HCT116 (cell line): ENCODE measurements at regions not wholly inside any gene's neighbourhood (a gene's known extent, or its start where the extent isn't known, plus 50 kb on each side); places are given as distances from the start of the nearest gene placed in this dataset.

Source experiments
- ATAC-seq: fragments of 200-7000 bp; cut with Tn5 transposase; 2 replicates; pipeline ENCODE4 v1.9.1; 2020; ENCODE audit warnings: mild to moderate bottlenecking, moderate library complexity
- BruUV-seq: library from RNA; stranded (reverse); fragments of 400-500 nt; replicated peaks from 2 replicates; lab custom pipeline; 2021; lab: Mats Ljungman, UMichigan
- CTCF ChIA-PET: fragments of 300-600 bp; sonication (Branson Sonifier 250); formaldehyde crosslinking; loops from one replicate; lab custom pipeline; 2021; ENCODE audit warnings: antibody characterized with exemption; lab: Charles Lee
- POLR2A ChIA-PET: fragments of 300-600, 350-600 bp; sonication (Branson Sonifier 250); formaldehyde crosslinking; loops from one replicate; lab custom pipeline; 2021; ENCODE audit warnings: antibody characterized with exemption; lab: Charles Lee
- RAD21 ChIA-PET, 2 experiments: fragments of 300-600 bp; sonication (Branson Sonifier 250); formaldehyde crosslinking; loops; one replicate each; lab custom pipeline; 2023; ENCODE audit warnings: low total read pairs in 2 of 2; ENCODE audit not compliant: uncharacterized antibody in 2 of 2, unreplicated experiment in 2 of 2, low non-redundant PET in 1 of 2; lab: Charles Lee
- DNase-seq: peaks from one replicate; pipeline ENCODE4 v3.0.0-alpha.2; 2010; ENCODE audit warnings: low read depth, low spot score
- H2AFZ ChIP-seq: fragments of 200-600 bp; shearing (Covaris generic), sonication (generic); 2 replicates; pipeline ENCODE4 v1.6.1; 2017; ENCODE audit warnings: low read depth, mixed run types, mixed read lengths, antibody characterized with exemption, low read length; ENCODE audit not compliant: poor library complexity, severe bottlenecking
- H3K27ac ChIP-seq: 2 replicates; pipeline ENCODE4 v1.5.1; 2012; ENCODE audit warnings: low read depth, low read length
- H3K27me3 ChIP-seq: fragments of 200-600 bp; sonication (generic); 2 replicates; pipeline ENCODE4 v1.6.1; 2016; ENCODE audit warnings: mixed run types, low read length, mixed read lengths; ENCODE audit not compliant: insufficient read depth
- H3K36me3 ChIP-seq, 2 experiments: fragments of 200-500 bp in 1 of 2; fragments of 200-600 bp in 1 of 2; sonication (Bioruptor generic) in 1 of 2; sonication (generic) in 1 of 2; 2 replicates each; pipeline versions ENCODE4 v1.5.1 to v1.6.1; 2014 to 2016; ENCODE audit warnings: low read length in 2 of 2, inconsistent platforms in 1 of 2, mixed read lengths in 1 of 2, mixed run types in 1 of 2; ENCODE audit not compliant: insufficient read depth in 2 of 2, control insufficient read depth in 1 of 2
- H3K4me1 ChIP-seq, 2 experiments: fragments of 200-600 bp in 1 of 2; sonication (generic) in 1 of 2; 2 replicates each; pipeline versions ENCODE4 v1.5.1 to v1.6.1; 2012 to 2017; ENCODE audit warnings: low read length in 2 of 2, inconsistent platforms in 1 of 2, mild to moderate bottlenecking in 1 of 2, mixed read lengths in 1 of 2, mixed run types in 1 of 2, moderate library complexity in 1 of 2; ENCODE audit not compliant: insufficient read depth in 2 of 2, control insufficient read depth in 1 of 2
- H3K4me2 ChIP-seq: fragments of 200-600 bp; sonication (generic); 2 replicates; pipeline ENCODE4 v1.6.1; 2017; ENCODE audit warnings: mixed run types, low read length, mixed read lengths
- H3K4me3 ChIP-seq, 2 experiments: fragments of 200-600 bp in 1 of 2; sonication (generic) in 1 of 2; replicated peaks in 1 of 2; 2 replicates each; pipeline ENCODE4 v1.5.1; 2011 to 2016; ENCODE audit warnings: low read length in 2 of 2, control low read depth in 1 of 2, low read depth in 1 of 2, mild to moderate bottlenecking in 1 of 2, mixed read lengths in 1 of 2, mixed run types in 1 of 2
- H3K79me2 ChIP-seq: fragments of 200-600 bp; sonication (generic); 2 replicates; pipeline ENCODE4 v1.6.1; 2017; ENCODE audit warnings: mild to moderate bottlenecking, mixed run types, low read length, moderate library complexity, mixed read lengths; ENCODE audit not compliant: insufficient read depth
- H3K9ac ChIP-seq: fragments of 200-600 bp; sonication (generic); 2 replicates; pipeline ENCODE4 v1.6.1; 2016; ENCODE audit warnings: low read length, mixed read lengths
- H3K9me2 ChIP-seq: fragments of 200-600 bp; sonication (generic), shearing (Covaris generic); 2 replicates; pipeline ENCODE4 v1.6.1; 2017; ENCODE audit warnings: mixed run types, mild to moderate bottlenecking, moderate library complexity; ENCODE audit not compliant: insufficient read depth
- H3K9me3 ChIP-seq, 2 experiments: fragments of 200-500 bp in 1 of 2; fragments of 200-600 bp in 1 of 2; sonication (Bioruptor generic) in 1 of 2; sonication (generic) in 1 of 2; 2 replicates each; pipeline ENCODE4 v1.6.1; 2014 to 2017; ENCODE audit warnings: low read length in 2 of 2, mixed read lengths in 2 of 2, inconsistent platforms in 1 of 2, low read depth in 1 of 2, mild to moderate bottlenecking in 1 of 2, mixed run types in 1 of 2, moderate library complexity in 1 of 2; ENCODE audit not compliant: control insufficient read depth in 1 of 2, insufficient read depth in 1 of 2
- H4K20me1 ChIP-seq: fragments of 200-600 bp; sonication (generic), shearing (Covaris generic); 2 replicates; pipeline ENCODE4 v1.6.1; 2017; ENCODE audit warnings: mixed run types, mild to moderate bottlenecking, moderate library complexity; ENCODE audit not compliant: insufficient read depth
- CBX3 ChIP-seq: IDR thresholded peaks from 2 replicates; pipeline ENCODE4 v1.6.1; 2012; ENCODE audit warnings: low read depth
- CEBPB ChIP-seq: IDR thresholded peaks from 2 replicates; pipeline ENCODE4 v1.6.1; 2012; ENCODE audit warnings: low read depth
- CTCF ChIP-seq, 3 experiments: fragments of 200-600 bp in 1 of 3; sonication (generic) in 1 of 3; IDR thresholded peaks in 2 of 3; conservative IDR thresholded peaks in 1 of 3; 2 replicates each; pipeline ENCODE4 v1.5.1; 2012 to 2017; ENCODE audit warnings: low read depth in 2 of 3, low read length in 2 of 3, antibody characterized with exemption in 1 of 3, borderline replicate concordance in 1 of 3, control low read depth in 1 of 3, mild to moderate bottlenecking in 1 of 3, mixed read lengths in 1 of 3, mixed run types in 1 of 3, moderate library complexity in 1 of 3; ENCODE audit not compliant: insufficient read depth in 1 of 3
- EZH2 ChIP-seq: fragments of 200-600 bp; sonication (generic); IDR thresholded peaks from 2 replicates; pipeline ENCODE4 v1.6.1; 2017; ENCODE audit warnings: antibody characterized with exemption, mixed run types
- EZH2phosphoT487 ChIP-seq: fragments of 200-600 bp; IDR thresholded peaks from 2 replicates; pipeline ENCODE4 v1.6.1; 2018; ENCODE audit warnings: antibody characterized with exemption, borderline replicate concordance
- FOSL1 ChIP-seq: IDR thresholded peaks from 2 replicates; pipeline ENCODE4 v1.6.1; 2012; ENCODE audit warnings: low read depth
- POLR2A ChIP-seq: IDR thresholded peaks from 2 replicates; pipeline ENCODE4 v1.7.0; 2011; ENCODE audit warnings: borderline replicate concordance; ENCODE audit not compliant: insufficient read depth, insufficient read length; ENCODE audit errors: extremely low read depth
- SP1 ChIP-seq: IDR thresholded peaks from 2 replicates; pipeline ENCODE4 v1.6.1; 2012; ENCODE audit warnings: low read depth
- SRF ChIP-seq: IDR thresholded peaks from 2 replicates; pipeline ENCODE4 v1.6.1; 2012; ENCODE audit warnings: low read depth
- YY1 ChIP-seq: IDR thresholded peaks from 2 replicates; pipeline ENCODE4 v1.6.1; 2011; ENCODE audit warnings: low read length, low read depth, moderate library complexity, mild to moderate bottlenecking; ENCODE audit not compliant: insufficient replicate concordance; ENCODE audit errors: extremely low read depth
- ZFX ChIP-seq: fragments of 450-650 bp; IDR thresholded peaks from 2 replicates; pipeline ENCODE4 v1.6.1; 2017
- intact Hi-C: fragments of 100-400 bp; cut with micrococcal nuclease; formaldehyde crosslinking; loops from 2 replicates; pipeline ENCODE4 v1.10.0; 2022
- TF ChIP-seq, protein P1 (sequence below): IDR thresholded peaks from 2 replicates; pipeline ENCODE4 v1.6.1; 2012
- TF ChIP-seq, protein P2 (sequence below): IDR thresholded peaks from 2 replicates; pipeline ENCODE4 v1.6.1; 2011; ENCODE audit warnings: mild to moderate bottlenecking, low read length, moderate library complexity; ENCODE audit not compliant: insufficient replicate concordance; ENCODE audit errors: extremely low read depth

DNA sequence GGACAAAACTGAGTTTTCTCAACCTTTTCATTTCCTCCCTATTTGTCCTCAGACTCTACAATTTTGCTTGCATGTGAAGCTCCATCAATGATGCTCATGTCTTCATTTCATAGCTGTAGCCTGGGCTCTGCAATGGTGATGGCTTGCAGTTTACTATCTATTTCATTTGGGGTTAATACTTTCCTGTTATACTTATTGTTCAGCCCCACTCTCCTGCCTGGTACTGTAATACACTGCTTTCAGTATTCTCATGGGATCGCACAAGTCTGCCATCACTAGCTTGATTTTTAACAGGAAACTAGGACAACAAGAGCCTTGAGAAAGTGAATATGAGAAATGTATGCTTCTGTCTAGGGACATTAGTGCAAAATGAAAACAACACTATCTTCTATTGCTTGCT lies 84.2 kb upstream of the SEMA6A start:
- Histone ChIP-seq H3K27me3 (no peaks in the 10 kb centered on the region), H4K20me1 (no peaks in the 10 kb centered on the region), H3K4me3 (no peak overlapping the region), H3K9ac (no peak overlapping the region), H3K36me3 (no peaks in the 10 kb centered on the region), H3K4me1 (no peaks in the 10 kb centered on the region), H3K9me3 (no peaks in the 10 kb centered on the region; a peak in 1 of 4 replicates), H2AFZ (no peak overlapping the region), H3K27ac (no peak overlapping the region), H3K4me2 (no peak overlapping the region), H3K9me2 (no peaks in the 10 kb centered on the region), H3K79me2 (no peaks in the 10 kb centered on the region)
- intact Hi-C loops, result no loop called here
- no peak for ATAC-seq
- ChIA-PET CTCF (no interaction called here), RAD21 (no interaction called here), POLR2A (no interaction called here)
- DNase-seq, result no peak
- no TSS peak for BruUV-seq
- TF ChIP-seq SP1 (no peak), ZFX (no peak), FOSL1 (no peak), CEBPB (no peak), CBX3 (no peak), POLR2A (no peak), EZH2 (no peak)
- TF ChIP-seq, protein P1, sequence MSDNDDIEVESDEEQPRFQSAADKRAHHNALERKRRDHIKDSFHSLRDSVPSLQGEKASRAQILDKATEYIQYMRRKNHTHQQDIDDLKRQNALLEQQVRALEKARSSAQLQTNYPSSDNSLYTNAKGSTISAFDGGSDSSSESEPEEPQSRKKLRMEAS, result no peak

GRCh38 chr5:116658141-116658540 lies 83.5 kb upstream of the SEMA6A start:
- ChIA-PET CTCF (no interaction called here), RAD21 (no interaction called here), POLR2A (no interaction called here)
- H3K9me2 ChIP-seq, result no peaks in the 10 kb centered on the region
- H3K27ac ChIP-seq, result no peak overlapping the region
- no peak overlapping the region for H3K4me3 ChIP-seq
- DNase-seq (no peak), ATAC-seq (no peak)
- TF ChIP-seq YY1 (no peak), SRF (no peak), EZH2 (no peak), EZH2phosphoT487 (no peak), CTCF (IDR thresholded peaks at IDR 0.05 in 2 of 3, conservative IDR thresholded peaks at IDR 0.05 in 1 of 3; ENCODE audit: borderline replicate concordance in 1 of 3, insufficient read depth in 1 of 3, low read depth in 2 of 3, low read length in 2 of 3) (no peak), SP1 (no peak)
- TF ChIP-seq, protein P2, sequence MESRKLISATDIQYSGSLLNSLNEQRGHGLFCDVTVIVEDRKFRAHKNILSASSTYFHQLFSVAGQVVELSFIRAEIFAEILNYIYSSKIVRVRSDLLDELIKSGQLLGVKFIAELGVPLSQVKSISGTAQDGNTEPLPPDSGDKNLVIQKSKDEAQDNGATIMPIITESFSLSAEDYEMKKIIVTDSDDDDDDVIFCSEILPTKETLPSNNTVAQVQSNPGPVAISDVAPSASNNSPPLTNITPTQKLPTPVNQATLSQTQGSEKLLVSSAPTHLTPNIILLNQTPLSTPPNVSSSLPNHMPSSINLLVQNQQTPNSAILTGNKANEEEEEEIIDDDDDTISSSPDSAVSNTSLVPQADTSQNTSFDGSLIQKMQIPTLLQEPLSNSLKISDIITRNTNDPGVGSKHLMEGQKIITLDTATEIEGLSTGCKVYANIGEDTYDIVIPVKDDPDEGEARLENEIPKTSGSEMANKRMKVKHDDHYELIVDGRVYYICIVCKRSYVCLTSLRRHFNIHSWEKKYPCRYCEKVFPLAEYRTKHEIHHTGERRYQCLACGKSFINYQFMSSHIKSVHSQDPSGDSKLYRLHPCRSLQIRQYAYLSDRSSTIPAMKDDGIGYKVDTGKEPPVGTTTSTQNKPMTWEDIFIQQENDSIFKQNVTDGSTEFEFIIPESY, result no peak
- TF ChIP-seq, protein P1, result no peak
- intact Hi-C loops, result no loop called here
- H3K36me3 ChIP-seq, result no peaks in the 10 kb centered on the region
- H3K9me3 ChIP-seq, result no peaks in the 10 kb centered on the region; a peak in 1 of 4 replicates
- H3K4me1 ChIP-seq, result no peaks in the 10 kb centered on the region
- no peaks in the 10 kb centered on the region for H3K27me3 ChIP-seq
- H3K9ac ChIP-seq, result no peak overlapping the region
- no peak overlapping the region for H3K4me2 ChIP-seq
- no peaks in the 10 kb centered on the region for H4K20me1 ChIP-seq
- H3K79me2 ChIP-seq, result no peaks in the 10 kb centered on the region
- BruUV-seq, result no TSS peak
- H2AFZ ChIP-seq, result no peak overlapping the region
